ENCODE measurements at regions not wholly inside any gene's neighbourhood (a gene's known extent, or its start where the extent isn't known, plus 50 kb on each side); places are given as distances from the start of the nearest gene placed in this dataset.

GRCh38 chr3:194886836-194887235, 201.2 kb downstream of the FAM43A start:
- TF ChIP-seq SIX1 (CRISPR knock-in tag; IDR thresholded peaks at IDR 0.05; ENCODE audit: borderline replicate concordance), result no peak
- TF ChIP-seq RNF2 (conservative IDR thresholded peaks at IDR 0.05; ENCODE audit: low read depth), result no peak
- TF ChIP-seq CREB1 (IDR thresholded peaks at IDR 0.05), result no peak
- no peak for TF ChIP-seq CREB1 (CRISPR knock-in tag; IDR thresholded peaks at IDR 0.05)
- no peak for TF ChIP-seq PPARG (CRISPR knock-in tag; conservative IDR thresholded peaks at IDR 0.05)
- no peak for TF ChIP-seq ZNF232 (CRISPR knock-in tag; IDR thresholded peaks at IDR 0.05; ENCODE audit: borderline replicate concordance)
- no peak for TF ChIP-seq CTCF (CRISPR knock-in tag; IDR thresholded peaks at IDR 0.05)
- no peak for TF ChIP-seq ATF2 (CRISPR knock-in tag; IDR thresholded peaks at IDR 0.05)
- no peak for TF ChIP-seq POLR2A (IDR thresholded peaks at IDR 0.05; ENCODE audit: insufficient read depth in 1 of 2, low read depth in 2 of 2, low read length in 2 of 2)
- no peak for TF ChIP-seq ZIK1 (CRISPR knock-in tag; IDR thresholded peaks at IDR 0.05; ENCODE audit: borderline replicate concordance, low read depth)
- TF ChIP-seq ZNF639 (CRISPR knock-in tag; conservative IDR thresholded peaks at IDR 0.05), result no peak
- no peak for TF ChIP-seq TOPORS (CRISPR knock-in tag; IDR thresholded peaks at IDR 0.05)
- no peak for TF ChIP-seq CHCHD3 (CRISPR knock-in tag; IDR thresholded peaks at IDR 0.05)
- TF ChIP-seq ZBTB8A (CRISPR knock-in tag; IDR thresholded peaks at IDR 0.05; ENCODE audit: borderline replicate concordance, low read depth), result no peak
- TF ChIP-seq GLI4 (CRISPR knock-in tag; IDR thresholded peaks at IDR 0.05; ENCODE audit: borderline replicate concordance), result no peak
